Endothelial cell of umbilical vein (primary cell): ENCODE measurements at regions not wholly inside any gene's neighbourhood (a gene's known extent, or its start where the extent isn't known, plus 50 kb on each side); places are given as distances from the start of the nearest gene placed in this dataset.
"Not testable (repeated sequence)": the region's sequence is repeated elsewhere in the genome, so short reads cannot be mapped to it uniquely, and the experiment has no call there.

Experiments used
- BruUV-seq: library from RNA; stranded (reverse); fragments of 400-500 nt; replicated peaks from 2 replicates; lab custom pipeline; 2021; lab: Mats Ljungman, UMichigan
- CTCF ChIA-PET: fragments of 300-600, 350-600 bp; sonication (Branson Sonifier 250); formaldehyde crosslinking; loops from one replicate; lab custom pipeline; 2021; ENCODE audit warnings: antibody characterized with exemption, inconsistent platforms; lab: Charles Lee
- POLR2A ChIA-PET: fragments of 300-600, 350-600 bp; sonication (Branson Sonifier 250); formaldehyde crosslinking; loops from one replicate; lab custom pipeline; 2021; ENCODE audit warnings: antibody characterized with exemption, inconsistent platforms; lab: Charles Lee
- DNase-seq: peaks from one replicate; pipeline ENCODE4 v3.0.0-alpha.2; 2011; ENCODE audit warnings: low read depth, low spot score
- FAIRE-seq: peaks from 2 replicates; lab custom pipeline; 2011; peaks lifted over from hg19 to GRCh38; lab: Jason Lieb, UNC
- H2AFZ ChIP-seq: 2 replicates; pipeline ENCODE4 v1.6.0; 2012; ENCODE audit warnings: low read depth, low read length, control low read depth, inconsistent platforms
- H3K27ac ChIP-seq: 2 replicates; pipeline ENCODE4 v1.5.1; 2011; ENCODE audit warnings: low read depth, mild to moderate bottlenecking, control low read depth, low read length, moderate library complexity; ENCODE audit not compliant: insufficient read depth
- H3K27me3 ChIP-seq, 2 experiments: 2 replicates each; pipeline versions ENCODE4 v1.6.0 to v1.6.1; 2011; ENCODE audit warnings: low read length in 2 of 2, mixed read lengths in 1 of 2; ENCODE audit not compliant: control insufficient read depth in 2 of 2, insufficient read depth in 2 of 2
- H3K36me3 ChIP-seq, 2 experiments: 2 replicates in 1 of 2; 3 replicates in 1 of 2; pipeline ENCODE4 v1.5.1; 2011; ENCODE audit warnings: low read length in 2 of 2, mild to moderate bottlenecking in 1 of 2, moderate library complexity in 1 of 2; ENCODE audit not compliant: control insufficient read depth in 2 of 2, insufficient read depth in 2 of 2; ENCODE audit errors: extremely low read depth in 1 of 2
- H3K4me1 ChIP-seq: 3 replicates; pipeline ENCODE4 v1.5.1; 2011; ENCODE audit warnings: mild to moderate bottlenecking, low read length; ENCODE audit not compliant: control insufficient read depth, insufficient read depth; ENCODE audit errors: extremely low read depth
- H3K4me2 ChIP-seq: 2 replicates; pipeline ENCODE4 v1.6.1; 2011; ENCODE audit warnings: low read length, control low read depth, mixed read lengths; ENCODE audit not compliant: insufficient read depth
- H3K4me3 ChIP-seq, 3 experiments: fragments of 200-600 bp in 1 of 3; sonication (generic), shearing (Covaris generic) in 1 of 3; replicated peaks in 1 of 3; 2 replicates each; pipeline ENCODE4 v1.5.1; 2011 to 2016; ENCODE audit warnings: control low read depth in 3 of 3, low read length in 3 of 3, mild to moderate bottlenecking in 2 of 3, inconsistent platforms in 1 of 3, low read depth in 1 of 3, moderate library complexity in 1 of 3; ENCODE audit not compliant: insufficient read depth in 1 of 3
- H3K79me2 ChIP-seq: 2 replicates; pipeline ENCODE4 v1.6.0; 2012; ENCODE audit warnings: low read length, inconsistent platforms; ENCODE audit not compliant: control insufficient read depth, insufficient read depth
- H3K9ac ChIP-seq: replicated peaks from 2 replicates; pipeline ENCODE3; 2011; ENCODE audit warnings: low read length, control low read depth; ENCODE audit not compliant: insufficient read depth; ENCODE audit errors: extremely low read depth
- H3K9me1 ChIP-seq: replicated peaks from 3 replicates; pipeline ENCODE4 v1.6.0; 2011; ENCODE audit warnings: mild to moderate bottlenecking, low read length; ENCODE audit not compliant: control insufficient read depth, insufficient read depth; ENCODE audit errors: extremely low read depth
- H3K9me3 ChIP-seq: replicated peaks from 2 replicates; pipeline ENCODE4 v1.5.1; 2012; ENCODE audit warnings: low read length, inconsistent platforms; ENCODE audit not compliant: control insufficient read depth, insufficient read depth
- H4K20me1 ChIP-seq: replicated peaks from 2 replicates; pipeline ENCODE3; 2011; ENCODE audit warnings: mild to moderate bottlenecking, low read length; ENCODE audit not compliant: control insufficient read depth, insufficient read depth; ENCODE audit errors: extremely low read depth
- dilution Hi-C: fragments of 300-500 bp; cut with MboI; formaldehyde crosslinking; loops from one replicate; pipeline ENCODE4 v1.15.0; 2019; ENCODE audit warnings: low sequenced_read_pairs; ENCODE audit not compliant: extremely low pct_ligation_motif_present
- intact Hi-C: fragments of 100-400 bp; cut with micrococcal nuclease; formaldehyde crosslinking; loops from one replicate; pipeline ENCODE4 v1.10.0; 2022

- POLR2A ChIA-PET, H3K79me2 ChIP-seq, H3K36me3 ChIP-seq, CTCF ChIA-PET, H4K20me1 ChIP-seq, H3K4me1 ChIP-seq, H3K9ac ChIP-seq, H3K9me3 ChIP-seq, H3K27me3 ChIP-seq, dilution Hi-C loops, FAIRE-seq, intact Hi-C loops, H3K9me1 ChIP-seq, DNase-seq, H3K4me3 ChIP-seq, H2AFZ ChIP-seq, H3K4me2 ChIP-seq, H3K27ac ChIP-seq, BruUV-seq: not testable (repeated sequence)
Observed at GRCh38 chr21:6091335-6092027, 4429.9 kb upstream of the TPTE start.

- H3K4me1 ChIP-seq, POLR2A ChIA-PET, dilution Hi-C loops: not testable (repeated sequence)
Observed at GRCh38 chr21:6092401-6092800, 4429.0 kb upstream of the TPTE start.

GRCh38 chr21:6093419-6093818, 4428.0 kb upstream of the TPTE start:
- H3K9me1 ChIP-seq: not testable (repeated sequence)

More at GRCh38 chr21:6092401-6092800, 4429.0 kb upstream of the TPTE start:
- H3K4me2 ChIP-seq, H3K27me3 ChIP-seq, H2AFZ ChIP-seq, intact Hi-C loops, CTCF ChIA-PET, H3K9ac ChIP-seq, H4K20me1 ChIP-seq, H3K36me3 ChIP-seq, DNase-seq, H3K27ac ChIP-seq, BruUV-seq, H3K79me2 ChIP-seq, FAIRE-seq, H3K9me1 ChIP-seq, H3K9me3 ChIP-seq, H3K4me3 ChIP-seq: not testable (repeated sequence)

GRCh38 chr21:6093870-6094269, 4427.5 kb upstream of the TPTE start:
- H3K36me3 ChIP-seq, H3K4me2 ChIP-seq, H3K9me3 ChIP-seq, H3K9ac ChIP-seq, H2AFZ ChIP-seq, H3K9me1 ChIP-seq, CTCF ChIA-PET, H3K4me1 ChIP-seq, FAIRE-seq, DNase-seq, H3K27ac ChIP-seq, BruUV-seq, intact Hi-C loops, dilution Hi-C loops, H4K20me1 ChIP-seq, H3K27me3 ChIP-seq, POLR2A ChIA-PET, H3K4me3 ChIP-seq, H3K79me2 ChIP-seq: not testable (repeated sequence)

More at GRCh38 chr21:6093419-6093818, 4428.0 kb upstream of the TPTE start:
- H3K9ac ChIP-seq, H3K4me3 ChIP-seq, DNase-seq, BruUV-seq, H3K27ac ChIP-seq, H3K4me2 ChIP-seq, H2AFZ ChIP-seq, H3K4me1 ChIP-seq, H4K20me1 ChIP-seq, H3K9me3 ChIP-seq, H3K27me3 ChIP-seq, CTCF ChIA-PET, FAIRE-seq, intact Hi-C loops, dilution Hi-C loops, POLR2A ChIA-PET, H3K79me2 ChIP-seq, H3K36me3 ChIP-seq: not testable (repeated sequence)
